ENCODE measurements at regions not wholly inside any gene's neighbourhood (a gene's known extent, or its start where the extent isn't known, plus 50 kb on each side); places are given as distances from the start of the nearest gene placed in this dataset.

GRCh38 chr15:88744548-88745020, 58.7 kb upstream of the ACAN start:
- DNase-seq, result no peak

GRCh38 chr15:88745065-88745464, 58.2 kb upstream of the ACAN start:
- no peak for DNase-seq

DNA sequence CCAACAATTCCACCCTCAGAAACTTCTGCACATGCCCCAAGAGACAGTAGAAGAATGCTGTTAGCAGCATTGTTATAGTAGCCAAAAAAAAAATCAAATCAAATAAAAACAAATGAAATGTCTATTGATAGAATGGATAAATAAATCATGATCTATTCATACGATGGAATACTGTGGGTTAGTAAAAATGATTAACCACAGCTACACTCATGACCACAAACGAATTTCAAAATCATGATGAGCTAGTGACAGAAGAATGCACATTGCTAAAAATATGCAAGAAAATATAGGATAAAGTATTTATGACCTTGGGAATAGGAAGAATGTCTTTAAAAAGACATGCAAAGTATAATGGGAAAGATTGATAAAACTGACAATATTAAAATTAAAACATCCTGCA, 57.5 kb upstream of the ACAN start:
- DNase-seq, result no peak

GRCh38 chr15:88746451-88746850, 56.8 kb upstream of the ACAN start:
- no peak for DNase-seq

DNA sequence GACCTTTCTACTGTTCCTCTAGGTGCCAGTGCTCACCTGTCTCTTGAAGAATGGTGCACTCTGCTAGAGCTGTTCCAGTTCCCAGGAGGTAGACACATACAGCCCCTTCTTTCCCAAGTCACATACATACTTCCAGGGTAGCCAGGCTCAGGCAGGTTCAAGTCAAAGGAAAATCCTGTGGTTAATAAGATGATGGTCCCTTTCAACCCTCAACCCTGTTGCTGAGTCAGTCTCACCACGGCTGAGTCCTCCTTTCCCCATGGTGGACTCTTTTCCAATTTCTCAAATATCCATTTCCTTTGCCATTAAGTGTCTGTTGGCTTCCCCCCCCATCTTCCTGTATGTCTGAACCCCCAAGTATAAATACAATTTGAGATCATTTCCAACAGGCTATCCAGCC, 56.1 kb upstream of the ACAN start:
- no peak for DNase-seq

DNA sequence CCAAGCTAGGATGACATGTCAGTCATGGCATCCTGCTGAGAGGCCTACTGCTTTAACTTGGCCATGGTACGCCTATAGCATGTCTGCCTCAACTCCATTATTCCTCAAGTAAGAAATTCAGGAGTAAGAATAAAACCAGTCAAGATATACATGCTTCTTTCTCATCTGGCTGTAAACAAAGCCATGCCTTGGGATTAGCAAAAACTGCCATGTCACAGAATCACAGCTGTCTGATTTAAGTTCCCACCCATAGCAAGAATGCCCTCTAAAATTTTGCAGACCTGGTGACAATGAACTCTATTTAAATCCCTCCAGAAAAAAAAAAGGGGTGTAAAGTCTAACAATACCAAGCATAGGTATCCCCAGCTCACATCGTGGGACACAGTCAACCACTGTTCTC, 55.6 kb upstream of the ACAN start:
- no peak for DNase-seq

DNA sequence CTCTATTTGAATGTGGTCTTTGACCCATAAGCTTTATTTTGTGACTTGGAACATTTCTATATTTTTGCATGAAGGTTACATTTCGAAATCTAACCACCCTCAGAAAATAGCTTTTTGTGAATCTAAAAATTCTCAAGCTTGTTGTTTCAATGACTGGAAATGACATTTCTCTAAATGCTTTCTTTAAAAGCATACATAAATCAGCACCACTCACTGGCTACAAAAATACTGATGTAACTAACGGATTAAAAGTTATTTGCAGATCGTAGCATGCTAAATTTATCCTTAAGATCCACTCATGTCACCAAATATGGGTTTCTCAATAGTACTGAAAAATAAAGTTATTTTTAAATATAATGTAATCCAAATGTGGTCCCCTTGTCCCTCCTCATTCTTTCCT, 55.2 kb upstream of the ACAN start:
- DNase-seq, result no peak

DNA sequence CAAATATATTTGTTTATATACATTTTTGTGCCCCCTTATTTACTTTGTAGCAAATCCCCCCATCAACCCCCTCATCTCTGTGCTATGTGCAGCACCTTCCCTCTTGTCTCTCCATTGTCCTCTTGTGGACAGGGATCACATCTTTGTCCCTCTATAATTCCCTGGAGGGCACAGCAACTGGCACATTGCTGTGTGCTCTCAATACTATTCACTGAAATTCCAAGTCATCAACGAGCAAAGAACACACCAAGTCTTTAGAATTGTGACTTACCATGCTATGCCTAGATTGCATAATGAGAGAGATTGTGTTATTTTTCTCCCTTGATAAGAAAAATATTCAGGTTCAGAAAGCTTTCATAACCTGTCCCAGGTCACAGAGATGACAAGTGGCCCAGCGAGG, 54.6 kb upstream of the ACAN start:
- no peak for DNase-seq

GRCh38 chr15:88749699-88750098, 53.5 kb upstream of the ACAN start:
- no peak for DNase-seq

DNA sequence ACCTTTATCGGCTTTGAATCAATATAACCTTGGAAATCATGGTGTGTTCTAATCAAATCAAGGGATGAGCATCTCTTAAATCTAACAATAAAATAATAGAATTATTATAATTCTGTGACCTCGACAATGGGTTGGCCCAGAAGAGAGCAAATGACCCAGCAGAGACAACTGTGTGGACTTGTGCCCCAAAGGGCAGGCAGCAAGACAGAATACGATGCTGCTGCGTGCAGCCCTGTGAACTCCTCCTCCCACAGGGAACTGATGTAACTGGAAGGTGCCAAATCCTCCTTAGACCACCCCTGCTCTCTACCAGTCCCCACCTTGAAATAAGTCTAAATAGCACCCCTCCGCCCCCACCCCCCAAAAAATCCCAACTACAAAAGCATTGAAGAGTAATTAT, 50.7 kb upstream of the ACAN start:
- DNase-seq, result no peak

DNA sequence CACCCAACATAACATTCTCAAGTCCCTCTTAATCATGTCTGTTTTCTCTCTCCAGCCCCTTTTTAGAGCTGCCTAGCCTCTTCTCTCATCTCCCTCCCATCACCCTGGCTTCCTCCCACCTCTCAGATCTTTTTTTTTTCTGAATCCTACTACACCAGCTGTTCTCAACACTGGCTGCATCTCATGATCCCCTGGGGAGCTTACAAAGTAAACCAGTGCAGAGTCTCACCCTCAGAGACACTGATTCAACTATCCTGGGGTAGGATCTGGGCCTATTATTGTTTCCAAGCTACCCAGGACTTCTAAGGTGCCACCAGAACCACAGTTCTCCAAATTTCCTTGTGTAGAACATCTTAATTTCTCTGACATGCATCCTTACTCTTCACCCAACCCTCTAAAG, 50.3 kb upstream of the ACAN start:
- no peak for DNase-seq
